Panc1 (cell line): ENCODE measurements at regions not wholly inside any gene's neighbourhood (a gene's known extent, or its start where the extent isn't known, plus 50 kb on each side); places are given as distances from the start of the nearest gene placed in this dataset.

ENCODE experiments used
- ATAC-seq: fragments of 200-7000 bp; cut with Tn5 transposase; 2 replicates; pipeline ENCODE4 v1.9.1; 2020; ENCODE audit warnings: mild to moderate bottlenecking, moderate library complexity
- BruUV-seq: library from RNA; stranded (reverse); fragments of 400-500 nt; replicated peaks from 2 replicates; lab custom pipeline; 2021; lab: Mats Ljungman, UMichigan
- CTCF ChIA-PET: fragments of 300-600 bp; sonication (Branson Sonifier 250); formaldehyde crosslinking; loops from one replicate; lab custom pipeline; 2022; ENCODE audit warnings: antibody characterized with exemption; lab: Charles Lee
- POLR2A ChIA-PET: fragments of 300-600 bp; sonication (Branson Sonifier 250); formaldehyde crosslinking; loops from one replicate; lab custom pipeline; 2022; ENCODE audit warnings: antibody characterized with exemption; lab: Charles Lee
- DNase-seq: peaks from one replicate; pipeline ENCODE4 v3.0.0-alpha.2; 2010; ENCODE audit warnings: low read depth, low spot score
- H3K27ac ChIP-seq: 2 replicates; pipeline ENCODE4 v1.5.1; 2011; ENCODE audit warnings: mild to moderate bottlenecking, low read length, inconsistent platforms
- H3K27me3 ChIP-seq: fragments of 200-500 bp; sonication (Bioruptor generic); 2 replicates; pipeline ENCODE4 v1.6.0; 2014; ENCODE audit warnings: low read length, inconsistent platforms; ENCODE audit not compliant: control insufficient read depth, insufficient read depth
- H3K36me3 ChIP-seq: fragments of 200-500 bp; sonication (Bioruptor generic); 2 replicates; pipeline ENCODE4 v1.5.1; 2014; ENCODE audit warnings: inconsistent platforms, mild to moderate bottlenecking, low read length, moderate library complexity; ENCODE audit not compliant: control insufficient read depth, insufficient read depth
- H3K4me1 ChIP-seq: 2 replicates; pipeline ENCODE4 v1.5.1; 2011; ENCODE audit warnings: inconsistent platforms, mild to moderate bottlenecking, low read length, moderate library complexity; ENCODE audit not compliant: control insufficient read depth, insufficient read depth
- H3K4me3 ChIP-seq, 2 experiments: 2 replicates each; pipeline ENCODE4 v1.5.1; 2011 to 2012; ENCODE audit warnings: low read depth in 2 of 2, low read length in 2 of 2, mild to moderate bottlenecking in 2 of 2, inconsistent platforms in 1 of 2, moderate library complexity in 1 of 2
- H3K9me3 ChIP-seq: fragments of 200-500 bp; sonication (Bioruptor generic); 2 replicates; pipeline ENCODE4 v1.5.1; 2014; ENCODE audit warnings: low read depth, mild to moderate bottlenecking, inconsistent platforms, low read length, moderate library complexity; ENCODE audit not compliant: control insufficient read depth, insufficient read depth
- CTCF ChIP-seq: fragments of 450-650 bp; IDR thresholded peaks from 2 replicates; pipeline ENCODE4 v1.5.1; 2017; ENCODE audit warnings: mild to moderate bottlenecking
- POLR2AphosphoS5 ChIP-seq: IDR thresholded peaks from 2 replicates; pipeline ENCODE4 v1.6.1; 2012; ENCODE audit warnings: mild to moderate bottlenecking, low read depth, low read length, moderate library complexity
- REST ChIP-seq, 2 experiments: IDR thresholded peaks; 2 replicates each; pipeline ENCODE4 v1.6.1; 2011 to 2012; ENCODE audit warnings: low read depth in 2 of 2, control low read depth in 1 of 2, low read length in 1 of 2, mild to moderate bottlenecking in 1 of 2, moderate library complexity in 1 of 2; ENCODE audit not compliant: insufficient read depth in 1 of 2
- SIN3A ChIP-seq: IDR thresholded peaks from 2 replicates; pipeline ENCODE4 v1.6.1; 2012; ENCODE audit warnings: low read depth, mild to moderate bottlenecking, low read length, moderate library complexity, borderline replicate concordance; ENCODE audit not compliant: insufficient read depth
- TCF7L2 ChIP-seq: IDR thresholded peaks from 2 replicates; pipeline ENCODE4 v1.6.1; 2011; ENCODE audit warnings: mild to moderate bottlenecking, low read depth, low read length, inconsistent platforms
- in situ Hi-C: cut with HindIII; loops from 2 replicates; pipeline ENCODE4 v1.10.0; 2016; ENCODE audit warnings: low sequenced_read_pairs, low pct_unique_long_range_greater_than_20kb
- intact Hi-C: fragments of 100-400 bp; cut with micrococcal nuclease; formaldehyde crosslinking; loops from one replicate; pipeline ENCODE4 v1.10.0; 2022; ENCODE audit not compliant: unreplicated experiment

- BruUV-seq: no TSS peak
- H3K4me3 ChIP-seq: no peak overlapping the region
- ATAC-seq (no peak), DNase-seq (no peak)
- H3K27me3 ChIP-seq: peaks cover 5% of the 10 kb centered on the region; the same call in 1 of the 2 replicates
- CTCF ChIA-PET: no interaction called here
- H3K4me1 ChIP-seq: no peaks in the 10 kb centered on the region
- TF ChIP-seq SIN3A (no peak), TCF7L2 (no peak), CTCF (no peak), POLR2AphosphoS5 (no peak), REST (IDR thresholded peaks at IDR 0.05; ENCODE audit: insufficient read depth in 1 of 2, low read depth in 2 of 2, low read length in 1 of 2) (no peak)
- no peaks in the 10 kb centered on the region for H3K9me3 ChIP-seq
- H3K27ac ChIP-seq: no peak overlapping the region
- in situ Hi-C loops: no loop called here
- POLR2A ChIA-PET: no interaction called here
- no peaks in the 10 kb centered on the region for H3K36me3 ChIP-seq
- intact Hi-C loops: no loop called here
These were observed 53.3 kb upstream of the KCNMB2 start for GRCh38 chr3:178482981-178483380.

- H3K27ac ChIP-seq: no peak overlapping the region
- no peak for DNase-seq
- in situ Hi-C loops: no loop called here
- peaks cover 5% of the 10 kb centered on the region; the same call in 1 of the 2 replicates for H3K27me3 ChIP-seq
- no peaks in the 10 kb centered on the region for H3K4me1 ChIP-seq
- intact Hi-C loops: no loop called here
- H3K36me3 ChIP-seq: no peaks in the 10 kb centered on the region
- POLR2A ChIA-PET: no interaction called here
- H3K9me3 ChIP-seq: no peaks in the 10 kb centered on the region
- TF ChIP-seq REST (IDR thresholded peaks at IDR 0.05; ENCODE audit: insufficient read depth in 1 of 2, low read depth in 2 of 2, low read length in 1 of 2): no peak
- no peak for TF ChIP-seq POLR2AphosphoS5
- no peak for TF ChIP-seq TCF7L2
- TF ChIP-seq SIN3A: no peak
- TF ChIP-seq CTCF: no peak
- H3K4me3 ChIP-seq: no peak overlapping the region
- BruUV-seq: no TSS peak
- ATAC-seq: no peak
- CTCF ChIA-PET: no interaction called here
These were observed 52.5 kb upstream of the KCNMB2 start for GRCh38 chr3:178483704-178484103.
